Sigmoid colon (tissue), 6 donors: ENCODE measurements at regions not wholly inside any gene's neighbourhood (a gene's known extent, or its start where the extent isn't known, plus 50 kb on each side); places are given as distances from the start of the nearest gene placed in this dataset.

Experiments used
- DNase-seq: peaks from one replicate; pipeline ENCODE4 v3.0.0-alpha.2; 2019
- H3K27ac ChIP-seq, 4 donors: fragments of 200-600 bp; sonication (generic); one replicate each; pipeline ENCODE4 v1.5.1; 2016 to 2019; ENCODE audit warnings: mild to moderate bottlenecking in 1 of 4
- H3K27me3 ChIP-seq, 3 donors: fragments of 200-600 bp; sonication (generic); one replicate each; pipeline ENCODE4 v1.5.1; 2019; ENCODE audit warnings: mild to moderate bottlenecking in 1 of 3
- H3K36me3 ChIP-seq, 4 donors: fragments of 200-600 bp; sonication (generic); one replicate each; pipeline ENCODE4 v1.5.1; 2016 to 2019
- H3K4me1 ChIP-seq, 4 donors: fragments of 200-600 bp; sonication (generic); one replicate each; pipeline ENCODE4 v1.5.1; 2017 to 2019
- H3K4me3 ChIP-seq, 4 donors: fragments of 200-600 bp; sonication (generic); one replicate each; pipeline ENCODE4 v1.5.1; 2017 to 2019; ENCODE audit warnings: mild to moderate bottlenecking in 2 of 4, moderate library complexity in 1 of 4
- H3K9me3 ChIP-seq, 4 donors: fragments of 200-600 bp in 3 of 4; sonication (generic) in 3 of 4; one replicate each; pipeline versions ENCODE4 v1.5.1 to v1.6.1; 2013 to 2019
- EP300 ChIP-seq, 4 donors: sonication (generic); formaldehyde crosslinking; IDR thresholded peaks; one replicate each; pipeline ENCODE4 v1.6.1; 2017; ENCODE audit warnings: antibody characterized with exemption in 4 of 4
- POLR2A ChIP-seq, 2 donors: fragments of 450-650 bp; IDR thresholded peaks; one replicate each; pipeline ENCODE4 v1.6.1; 2016; ENCODE audit warnings: antibody characterized with exemption in 2 of 2, mild to moderate bottlenecking in 2 of 2, moderate library complexity in 2 of 2
- POLR2AphosphoS5 ChIP-seq, 4 donors: sonication (generic); formaldehyde crosslinking; IDR thresholded peaks; one replicate each; pipeline ENCODE4 v1.6.1; 2017; ENCODE audit warnings: antibody characterized with exemption in 4 of 4
- WGBS, 2 donors: extraction: QIAGEN DNeasy Blood & Tissue Kit; methylation state at CpG; one replicate each; pipeline ENCODE4 v1.1.7; 2013; 5-methylcytosine and 5-hydroxymethylcytosine counted together
- intact Hi-C: fragments of 100-400 bp; cut with DNase I; formaldehyde crosslinking; loops from one replicate; pipeline ENCODE4 v1.15.1; 2023
- TF ChIP-seq, protein P1 (sequence below), 4 experiments: fragments of 450-650 bp in 3 of 4; fragments of 200-600 bp in 1 of 4; IDR thresholded peaks; one replicate each; pipeline ENCODE4 v1.5.1; 2016 to 2019; ENCODE audit warnings: antibody characterized with exemption in 4 of 4, mild to moderate bottlenecking in 3 of 4, moderate library complexity in 2 of 4
- donor health status: healthy with polysubstance abuse.
- donor health status: healthy.

DNA sequence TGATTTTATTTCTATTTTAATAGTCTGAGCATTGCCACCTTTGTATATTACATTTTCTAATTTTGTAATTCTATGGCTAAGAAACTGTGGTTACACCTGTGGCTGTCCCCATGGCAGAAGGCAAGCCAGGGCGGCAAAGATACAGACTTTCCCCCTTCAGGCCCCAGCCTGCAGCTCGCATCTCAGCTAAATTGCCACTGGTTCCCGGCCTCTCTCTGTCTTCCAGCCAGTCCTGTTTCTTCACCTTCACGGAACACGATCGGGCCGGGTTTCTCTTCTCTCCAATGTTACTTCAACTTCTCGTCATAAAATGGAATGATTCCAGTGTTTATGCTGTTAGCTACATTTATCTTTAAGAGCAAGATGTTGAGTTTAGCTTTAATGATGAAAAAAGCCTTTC lies 124.5 kb upstream of the ZNF507 start:
- intact Hi-C loops: loop anchor here (5.0 kb wide), 1 partner anchor 544 kb away; no protein-coding TSS in a partner anchor

DNA sequence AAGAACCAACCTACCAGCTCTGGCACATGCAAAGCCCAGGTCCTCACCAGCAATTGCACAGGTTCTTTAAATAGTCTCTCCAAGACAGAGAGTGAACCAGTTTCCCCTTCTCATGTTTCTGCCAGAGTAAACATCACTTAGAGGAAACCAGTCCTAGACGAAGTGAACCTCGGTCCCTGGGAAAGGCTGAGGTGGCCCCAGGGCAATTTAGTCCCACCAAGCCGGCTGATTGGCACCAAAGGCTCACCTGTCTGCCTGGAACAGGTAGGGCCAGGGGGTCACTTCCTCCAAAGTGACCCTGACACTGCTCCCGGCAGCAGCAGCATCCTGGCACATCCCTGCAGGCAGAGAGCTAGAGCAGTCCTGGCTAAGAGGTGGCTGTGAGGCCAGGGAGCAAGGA lies 122.9 kb upstream of the ZNF507 start:
- peaks cover 0 to 5% (median 0%) of the 10 kb centered on the region in 3 donors for H3K27me3 ChIP-seq
- WGBS, 2 donors: 12 to 33% methylated on average over 4 of the region's 4 CpGs
- no peak overlapping the region for H3K4me3 ChIP-seq
- H3K4me1 ChIP-seq: peaks cover 0 to 7% (median 5%) of the 10 kb centered on the region in 4 donors
- H3K27ac ChIP-seq: no peak overlapping the region
- no peaks in the 10 kb centered on the region for H3K36me3 ChIP-seq
- DNase-seq: no peak
- H3K9me3 ChIP-seq: no peaks in the 10 kb centered on the region
- intact Hi-C loops: loop anchor here (5.0 kb wide), 1 partner anchor 545 kb away; no protein-coding TSS in a partner anchor
- TF ChIP-seq, protein P1, sequence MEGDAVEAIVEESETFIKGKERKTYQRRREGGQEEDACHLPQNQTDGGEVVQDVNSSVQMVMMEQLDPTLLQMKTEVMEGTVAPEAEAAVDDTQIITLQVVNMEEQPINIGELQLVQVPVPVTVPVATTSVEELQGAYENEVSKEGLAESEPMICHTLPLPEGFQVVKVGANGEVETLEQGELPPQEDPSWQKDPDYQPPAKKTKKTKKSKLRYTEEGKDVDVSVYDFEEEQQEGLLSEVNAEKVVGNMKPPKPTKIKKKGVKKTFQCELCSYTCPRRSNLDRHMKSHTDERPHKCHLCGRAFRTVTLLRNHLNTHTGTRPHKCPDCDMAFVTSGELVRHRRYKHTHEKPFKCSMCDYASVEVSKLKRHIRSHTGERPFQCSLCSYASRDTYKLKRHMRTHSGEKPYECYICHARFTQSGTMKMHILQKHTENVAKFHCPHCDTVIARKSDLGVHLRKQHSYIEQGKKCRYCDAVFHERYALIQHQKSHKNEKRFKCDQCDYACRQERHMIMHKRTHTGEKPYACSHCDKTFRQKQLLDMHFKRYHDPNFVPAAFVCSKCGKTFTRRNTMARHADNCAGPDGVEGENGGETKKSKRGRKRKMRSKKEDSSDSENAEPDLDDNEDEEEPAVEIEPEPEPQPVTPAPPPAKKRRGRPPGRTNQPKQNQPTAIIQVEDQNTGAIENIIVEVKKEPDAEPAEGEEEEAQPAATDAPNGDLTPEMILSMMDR (IDR thresholded peaks at IDR 0.05): no peak
- TF ChIP-seq POLR2A (IDR thresholded peaks at IDR 0.05) (no peak), POLR2AphosphoS5 (IDR thresholded peaks at IDR 0.05) (no peak), EP300 (IDR thresholded peaks at IDR 0.05) (no peak)

More for the DNA sequence above, 124.5 kb upstream of the ZNF507 start:
- Histone ChIP-seq H3K36me3 (no peaks in the 10 kb centered on the region), H3K9me3 (no peaks in the 10 kb centered on the region), H3K27me3 (peaks cover 0 to 5% (median 0%) of the 10 kb centered on the region in 3 donors), H3K4me1 (peaks cover 0 to 7% (median 5%) of the 10 kb centered on the region in 4 donors), H3K4me3 (no peak overlapping the region), H3K27ac (no peak overlapping the region)
- DNase-seq: no peak
- WGBS, 2 donors: 78 to 80% methylated on average over 8 of the region's 8 CpGs
- TF ChIP-seq POLR2A (IDR thresholded peaks at IDR 0.05) (no peak), EP300 (IDR thresholded peaks at IDR 0.05) (no peak), POLR2AphosphoS5 (IDR thresholded peaks at IDR 0.05) (no peak)
- TF ChIP-seq, protein P1 (IDR thresholded peaks at IDR 0.05): no peak

DNA sequence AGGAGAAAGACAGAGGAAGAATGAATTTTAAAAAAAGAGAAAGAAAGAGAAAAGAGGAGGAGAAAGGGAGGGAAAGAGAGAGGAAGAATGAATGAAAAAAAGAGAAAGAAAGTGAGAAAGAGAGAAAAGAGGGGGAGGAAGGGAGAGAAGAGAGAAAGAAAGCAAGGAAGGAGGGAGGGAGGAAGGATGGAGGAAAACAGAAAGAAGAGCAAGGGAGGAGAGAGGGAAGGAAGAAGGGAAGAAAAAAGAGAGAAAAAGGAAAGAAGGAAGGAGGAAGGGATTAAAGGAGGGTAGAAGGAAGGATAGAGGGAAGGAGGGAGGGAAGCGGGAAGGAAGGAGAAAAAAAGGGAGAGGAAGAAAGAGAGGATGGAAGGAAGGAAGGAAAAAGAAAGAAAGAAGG lies 122.3 kb upstream of the ZNF507 start:
- no peak overlapping the region for H3K27ac ChIP-seq
- H3K4me3 ChIP-seq: no peak overlapping the region
- peaks cover 0 to 5% (median 0%) of the 10 kb centered on the region in 3 donors for H3K27me3 ChIP-seq
- intact Hi-C loops: loop anchor here (5.0 kb wide), 1 partner anchor 546 kb away; no protein-coding TSS in a partner anchor
- WGBS, 2 donors: 83 to 88% methylated on average over 1 of the region's 1 CpG
- peaks cover 0 to 7% (median 5%) of the 10 kb centered on the region in 4 donors for H3K4me1 ChIP-seq
- H3K36me3 ChIP-seq: no peaks in the 10 kb centered on the region
- TF ChIP-seq, protein P1 (IDR thresholded peaks at IDR 0.05): no peak
- TF ChIP-seq POLR2AphosphoS5 (IDR thresholded peaks at IDR 0.05): no peak
- no peak for TF ChIP-seq EP300 (IDR thresholded peaks at IDR 0.05)
- no peak for TF ChIP-seq POLR2A (IDR thresholded peaks at IDR 0.05)
- no peak for DNase-seq
- no peaks in the 10 kb centered on the region for H3K9me3 ChIP-seq

DNA sequence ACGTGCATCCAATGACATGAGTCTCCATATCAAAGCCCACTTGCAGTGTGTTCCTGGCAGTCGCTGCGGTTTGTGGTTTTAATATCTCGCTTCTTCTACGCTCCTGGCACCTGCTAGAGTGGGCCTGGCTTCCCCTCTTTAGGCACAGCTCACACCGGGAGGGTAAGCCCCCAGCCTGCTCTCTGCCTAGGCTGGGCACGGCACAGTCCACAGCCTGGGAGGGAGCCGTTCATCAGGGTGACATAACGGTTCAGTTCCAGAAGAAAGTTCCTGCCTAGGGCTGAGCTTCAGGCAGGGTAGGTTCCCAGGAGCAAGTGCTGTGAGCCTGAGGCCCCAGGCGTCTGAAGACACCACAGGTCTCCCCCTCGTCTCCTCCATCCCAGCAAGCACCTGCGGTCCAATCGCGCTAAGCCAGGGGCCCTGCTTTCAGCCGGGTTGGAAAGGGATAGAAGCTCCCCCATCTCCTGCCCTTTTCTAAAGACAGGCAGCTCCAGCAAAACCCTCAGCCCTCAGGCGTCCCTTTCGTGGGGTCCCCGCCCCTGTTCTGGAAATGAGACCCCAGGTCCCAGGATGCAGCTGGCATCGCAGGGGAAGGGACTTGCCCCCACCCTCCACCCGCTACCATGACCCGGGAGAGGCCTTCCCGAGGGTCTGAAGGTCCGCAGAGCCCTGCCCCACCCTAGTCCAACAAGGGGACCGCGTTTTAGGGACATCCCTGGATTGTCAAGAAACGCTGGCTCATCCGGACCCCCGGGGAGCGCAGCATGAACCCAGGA lies 121.6 kb upstream of the ZNF507 start:
- Histone ChIP-seq H3K4me1 (peaks cover 0 to 7% (median 5%) of the 10 kb centered on the region in 4 donors), H3K9me3 (no peaks in the 10 kb centered on the region), H3K27me3 (peaks cover 0 to 5% (median 0%) of the 10 kb centered on the region in 3 donors), H3K27ac (no peak overlapping the region), H3K36me3 (no peaks in the 10 kb centered on the region), H3K4me3 (peak overlapping the region in 2 of 4 donors; percentile 23 to 29)
- intact Hi-C loops: loop anchor here (2.0 to 5.0 kb wide), 3 partner anchors 546 to 1539 kb away; no protein-coding TSS in a partner anchor
- 34 to 39% methylated on average over 29 of the region's 29 CpGs for WGBS, 2 donors
- no peak for DNase-seq
- TF ChIP-seq, protein P1 (IDR thresholded peaks at IDR 0.05): no peak
- no peak for TF ChIP-seq POLR2AphosphoS5 (IDR thresholded peaks at IDR 0.05)
- no peak for TF ChIP-seq EP300 (IDR thresholded peaks at IDR 0.05)
- no peak for TF ChIP-seq POLR2A (IDR thresholded peaks at IDR 0.05)
